ENCODE measurements at regions not wholly inside any gene's neighbourhood (a gene's known extent, or its start where the extent isn't known, plus 50 kb on each side); places are given as distances from the start of the nearest gene placed in this dataset.

- no peak for DNase-seq
These were observed 132.7 kb upstream of the NDUFV2 start for GRCh38 chr18:8969639-8970390.

- no peak for DNase-seq
These were observed 131.7 kb upstream of the NDUFV2 start for GRCh38 chr18:8970843-8971242.

- DNase-seq, result no peak
These were observed 130.4 kb upstream of the NDUFV2 start for GRCh38 chr18:8972116-8972515.

- DNase-seq, result no peak
These were observed 128.2 kb upstream of the NDUFV2 start for GRCh38 chr18:8974279-8974678.

GRCh38 chr18:8974696-8975095 lies 127.8 kb upstream of the NDUFV2 start:
- no peak for DNase-seq

GRCh38 chr18:8975624-8976023 lies 126.9 kb upstream of the NDUFV2 start:
- DNase-seq, result no peak

GRCh38 chr18:8976606-8977005 lies 125.9 kb upstream of the NDUFV2 start:
- no peak for DNase-seq

GRCh38 chr18:8977166-8977565 lies 125.3 kb upstream of the NDUFV2 start:
- DNase-seq, result no peak

- no peak for DNase-seq
These were observed 124.8 kb upstream of the NDUFV2 start for GRCh38 chr18:8977701-8978100.

GRCh38 chr18:8978394-8978793 lies 124.1 kb upstream of the NDUFV2 start:
- DNase-seq, result no peak

- DNase-seq, result no peak
These were observed 123.1 kb upstream of the NDUFV2 start for GRCh38 chr18:8979258-8979988.

- no peak for DNase-seq
These were observed 122.0 kb upstream of the NDUFV2 start for GRCh38 chr18:8980496-8980895.

- DNase-seq, result no peak
These were observed 121.6 kb upstream of the NDUFV2 start for GRCh38 chr18:8980918-8981317.

GRCh38 chr18:8982416-8983183 lies 119.9 kb upstream of the NDUFV2 start:
- peak; percentile 75 for DNase-seq

- DNase-seq, result peak; percentile 36
These were observed 119.3 kb upstream of the NDUFV2 start for GRCh38 chr18:8983195-8983594.

- DNase-seq, result no peak
These were observed 118.3 kb upstream of the NDUFV2 start for GRCh38 chr18:8984131-8984721.

GRCh38 chr18:8987241-8987640 lies 115.3 kb upstream of the NDUFV2 start:
- no peak for DNase-seq

- peak; percentile 82 for DNase-seq
These were observed 114.1 kb upstream of the NDUFV2 start for GRCh38 chr18:8988260-8988871.

- DNase-seq, result no peak
These were observed 113.5 kb upstream of the NDUFV2 start for GRCh38 chr18:8989017-8989416.

GRCh38 chr18:8989855-8990254 lies 112.6 kb upstream of the NDUFV2 start:
- DNase-seq, result no peak

GRCh38 chr18:8990276-8991031 lies 112.0 kb upstream of the NDUFV2 start:
- DNase-seq, result peak; percentile 30
